Gastrocnemius medialis (tissue), 4 donors: ENCODE measurements at regions not wholly inside any gene's neighbourhood (a gene's known extent, or its start where the extent isn't known, plus 50 kb on each side); places are given as distances from the start of the nearest gene placed in this dataset.

Source experiments
- CTCF ChIP-seq, 5 experiments: fragments of 450-650 bp in 3 of 5; fragments of 200-600 bp in 2 of 5; sonication (generic) in 2 of 5; IDR thresholded peaks in 4 of 5; conservative IDR thresholded peaks in 1 of 5; 1 replicate in 4 of 5; 2 replicates in 1 of 5; pipeline ENCODE4 v1.5.1; 2016 to 2019; ENCODE audit warnings: antibody characterized with exemption in 5 of 5, mild to moderate bottlenecking in 3 of 5, moderate library complexity in 3 of 5
- POLR2A ChIP-seq, 2 donors: fragments of 450-650 bp; IDR thresholded peaks; one replicate each; pipeline ENCODE4 v1.6.1; 2017; ENCODE audit warnings: antibody characterized with exemption in 2 of 2, mild to moderate bottlenecking in 2 of 2, moderate library complexity in 2 of 2

DNA sequence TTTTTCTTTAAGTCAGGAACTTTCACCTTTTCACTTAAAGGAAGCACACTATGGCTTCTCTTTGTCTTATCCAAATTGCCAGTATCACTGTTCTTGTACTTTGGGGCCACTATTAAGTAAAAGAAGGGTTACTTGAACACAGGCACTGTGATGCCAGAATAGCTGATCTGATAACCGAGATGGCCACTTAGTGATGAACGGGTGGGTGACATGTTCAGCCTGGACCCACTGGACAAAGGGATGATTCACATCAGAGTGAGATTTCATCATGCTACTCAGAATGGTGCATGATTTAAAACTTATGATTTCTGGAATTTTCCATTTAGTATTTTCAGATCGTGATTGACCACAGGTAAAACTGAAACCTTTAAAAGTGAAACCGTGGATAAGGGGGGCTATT is 252.6 kb downstream of the KLF13 start:
- TF ChIP-seq CTCF (IDR thresholded peaks at IDR 0.05 in 4 of 5, conservative IDR thresholded peaks at IDR 0.05 in 1 of 5) (no peak), POLR2A (IDR thresholded peaks at IDR 0.05) (no peak)
